Uterus (tissue), 3 donors: ENCODE measurements at regions not wholly inside any gene's neighbourhood (a gene's known extent, or its start where the extent isn't known, plus 50 kb on each side); places are given as distances from the start of the nearest gene placed in this dataset.

Experiments
- DNase-seq, 2 donors: peaks; one replicate each; pipeline ENCODE4 v3.0.0-alpha.2; 2019 to 2020
- H3K27ac ChIP-seq, 2 donors: fragments of 200-600 bp; sonication (generic); 1 replicate in 1 of 2; 2 replicates in 1 of 2; pipeline ENCODE4 v1.5.1; 2016 to 2018
- H3K27me3 ChIP-seq, 2 donors: fragments of 200-600 bp; sonication (generic); one replicate each; pipeline ENCODE4 v1.5.1; 2018 to 2019; ENCODE audit warnings: control low read depth in 1 of 2
- H3K36me3 ChIP-seq, 2 donors: fragments of 200-600 bp; sonication (generic); one replicate each; pipeline ENCODE4 v1.5.1; 2019; ENCODE audit warnings: control low read depth in 1 of 2
- H3K4me1 ChIP-seq, 2 donors: fragments of 200-600 bp; sonication (generic); one replicate each; pipeline ENCODE4 v1.5.1; 2018 to 2019; ENCODE audit warnings: control low read depth in 1 of 2
- H3K4me3 ChIP-seq, 2 donors: fragments of 200-600 bp; sonication (generic); 1 replicate in 1 of 2; 2 replicates in 1 of 2; pipeline ENCODE4 v1.5.1; 2018 to 2019; ENCODE audit warnings: mild to moderate bottlenecking in 1 of 2
- H3K9me3 ChIP-seq, 2 donors: fragments of 200-600 bp; sonication (generic); one replicate each; pipeline ENCODE4 v1.5.1; 2019; ENCODE audit warnings: control low read depth in 1 of 2
- CTCF ChIP-seq, 4 experiments: fragments of 200-600 bp in 2 of 4; fragments of 450-650 bp in 2 of 4; sonication (generic) in 2 of 4; IDR thresholded peaks; one replicate each; pipeline ENCODE4 v1.5.1; 2016 to 2019; ENCODE audit warnings: antibody characterized with exemption in 4 of 4, mild to moderate bottlenecking in 2 of 4, moderate library complexity in 1 of 4
- POLR2A ChIP-seq, 2 donors: fragments of 450-650 bp; IDR thresholded peaks; one replicate each; pipeline ENCODE4 v1.6.1; 2016; ENCODE audit warnings: antibody characterized with exemption in 2 of 2, mild to moderate bottlenecking in 1 of 2, moderate library complexity in 1 of 2
- intact Hi-C: fragments of 100-400 bp; cut with DNase I; formaldehyde crosslinking; loops from one replicate; pipeline ENCODE4 v1.15.1; 2023; ENCODE audit warnings: low total_unique reads
- donor health status: DM: yes; HTN: yes; CAD: no.

GRCh38 chr1:34538481-34538880 lies 216.4 kb upstream of the GJB5 start:
- TF ChIP-seq CTCF (IDR thresholded peaks at IDR 0.05) (no peak), POLR2A (IDR thresholded peaks at IDR 0.05) (no peak)
- Histone ChIP-seq H3K9me3 (no peaks in the 10 kb centered on the region), H3K4me1 (no peaks in the 10 kb centered on the region), H3K27ac (no peak overlapping the region), H3K4me3 (no peak overlapping the region), H3K27me3 (peaks cover 0 to 8% of the 10 kb centered on the region in 2 donors), H3K36me3 (no peaks in the 10 kb centered on the region)
- intact Hi-C loops = no loop called here
- no peak for DNase-seq

GRCh38 chr1:34547046-34547674 lies 207.7 kb upstream of the GJB5 start:
- H3K9me3 ChIP-seq = no peaks in the 10 kb centered on the region
- TF ChIP-seq POLR2A (IDR thresholded peaks at IDR 0.05) (no peak), CTCF (IDR thresholded peaks at IDR 0.05) (no peak)
- no peak overlapping the region for H3K4me3 ChIP-seq
- intact Hi-C loops = no loop called here
- DNase-seq = no peak
- no peaks in the 10 kb centered on the region for H3K36me3 ChIP-seq
- H3K4me1 ChIP-seq = no peaks in the 10 kb centered on the region
- H3K27me3 ChIP-seq = no peaks in the 10 kb centered on the region
- no peak overlapping the region for H3K27ac ChIP-seq

- no peak for TF ChIP-seq CTCF (IDR thresholded peaks at IDR 0.05)
- no peak for TF ChIP-seq POLR2A (IDR thresholded peaks at IDR 0.05)
- no peaks in the 10 kb centered on the region for H3K36me3 ChIP-seq
- intact Hi-C loops = no loop called here
- H3K4me1 ChIP-seq = no peaks in the 10 kb centered on the region
- H3K27me3 ChIP-seq = no peaks in the 10 kb centered on the region
- H3K27ac ChIP-seq = no peak overlapping the region
- DNase-seq = no peak
- H3K4me3 ChIP-seq = no peak overlapping the region
- no peaks in the 10 kb centered on the region for H3K9me3 ChIP-seq
These were observed 205.6 kb upstream of the GJB5 start for GRCh38 chr1:34549199-34549598.

- DNase-seq = no peak
- TF ChIP-seq CTCF (IDR thresholded peaks at IDR 0.05) (no peak), POLR2A (IDR thresholded peaks at IDR 0.05) (no peak)
- intact Hi-C loops = no loop called here
- Histone ChIP-seq H3K4me3 (no peak overlapping the region), H3K4me1 (no peaks in the 10 kb centered on the region), H3K27me3 (no peaks in the 10 kb centered on the region), H3K36me3 (no peaks in the 10 kb centered on the region), H3K9me3 (no peaks in the 10 kb centered on the region), H3K27ac (no peak overlapping the region)
These were observed 176.5 kb upstream of the GJB5 start for GRCh38 chr1:34578306-34578705.

GRCh38 chr1:34582356-34582755 lies 172.5 kb upstream of the GJB5 start:
- Histone ChIP-seq H3K4me1 (no peaks in the 10 kb centered on the region), H3K9me3 (no peaks in the 10 kb centered on the region), H3K36me3 (no peaks in the 10 kb centered on the region), H3K27ac (no peak overlapping the region), H3K4me3 (no peak overlapping the region), H3K27me3 (no peaks in the 10 kb centered on the region)
- intact Hi-C loops = no loop called here
- no peak for DNase-seq
- TF ChIP-seq POLR2A (IDR thresholded peaks at IDR 0.05) (no peak), CTCF (IDR thresholded peaks at IDR 0.05) (no peak)
